ENCODE measurements at regions not wholly inside any gene's neighbourhood (a gene's known extent, or its start where the extent isn't known, plus 50 kb on each side); places are given as distances from the start of the nearest gene placed in this dataset.
"Not testable (repeated sequence)": the region's sequence is repeated elsewhere in the genome, so short reads cannot be mapped to it uniquely, and the experiment has no call there.

GRCh38 chr4:58871509-58871908 is 1761.3 kb upstream of the IGFBP7 start:
- no peak for DNase-seq

- no peak for DNase-seq
Observed at GRCh38 chr4:58849026-58849425, 1738.8 kb upstream of the IGFBP7 start.

- DNase-seq: no peak
Observed at GRCh38 chr4:58843455-58843854, 1733.3 kb upstream of the IGFBP7 start.

GRCh38 chr4:58833126-58833525 is 1722.9 kb upstream of the IGFBP7 start:
- no peak for DNase-seq

GRCh38 chr4:58825278-58825677 is 1715.1 kb upstream of the IGFBP7 start:
- DNase-seq: no peak

GRCh38 chr4:58818560-58818959 is 1708.4 kb upstream of the IGFBP7 start:
- not testable (repeated sequence) for DNase-seq

GRCh38 chr4:58809948-58810347 is 1699.8 kb upstream of the IGFBP7 start:
- no peak for DNase-seq

- DNase-seq: no peak
Observed at GRCh38 chr4:58809366-58809765, 1699.2 kb upstream of the IGFBP7 start.

GRCh38 chr4:58808817-58809216 is 1698.6 kb upstream of the IGFBP7 start:
- DNase-seq: no peak

GRCh38 chr4:58807843-58808615 is 1697.8 kb upstream of the IGFBP7 start:
- DNase-seq: no peak

- no peak for DNase-seq
Observed at GRCh38 chr4:58776627-58777026, 1666.4 kb upstream of the IGFBP7 start.

GRCh38 chr4:58767598-58767997 is 1657.4 kb upstream of the IGFBP7 start:
- no peak for DNase-seq

GRCh38 chr4:58766763-58767162 is 1656.6 kb upstream of the IGFBP7 start:
- no peak for DNase-seq

GRCh38 chr4:58761563-58761962 is 1651.4 kb upstream of the IGFBP7 start:
- no peak for DNase-seq

- DNase-seq: no peak
Observed at GRCh38 chr4:58760737-58761136, 1650.6 kb upstream of the IGFBP7 start.

- DNase-seq: no peak
Observed at GRCh38 chr4:58760100-58760499, 1649.9 kb upstream of the IGFBP7 start.

- no peak for DNase-seq
Observed at GRCh38 chr4:58749206-58749605, 1639.0 kb upstream of the IGFBP7 start.

- no peak for DNase-seq
Observed at GRCh38 chr4:58740897-58741296, 1630.7 kb upstream of the IGFBP7 start.

GRCh38 chr4:58739275-58739674 is 1629.1 kb upstream of the IGFBP7 start:
- DNase-seq: no peak

- no peak for DNase-seq
Observed at GRCh38 chr4:58738375-58738774, 1628.2 kb upstream of the IGFBP7 start.

GRCh38 chr4:58734030-58734674 is 1624.0 kb upstream of the IGFBP7 start:
- no peak for DNase-seq

GRCh38 chr4:58732973-58733372 is 1622.8 kb upstream of the IGFBP7 start:
- DNase-seq: no peak

GRCh38 chr4:58723954-58724353 is 1613.8 kb upstream of the IGFBP7 start:
- no peak for DNase-seq

GRCh38 chr4:58711039-58711438 is 1600.9 kb upstream of the IGFBP7 start:
- no peak for DNase-seq

GRCh38 chr4:58688568-58688967 is 1578.4 kb upstream of the IGFBP7 start:
- DNase-seq: no peak

All from CD4-positive, alpha-beta T cell treated with Interleukin-4 for 4 hours (primary cell).